K562 (cell line): ENCODE measurements at regions not wholly inside any gene's neighbourhood (a gene's known extent, or its start where the extent isn't known, plus 50 kb on each side); places are given as distances from the start of the nearest gene placed in this dataset.

Source experiments
- CEBPG ChIP-seq, 3 experiments: fragments of 200-800 bp in 1 of 3; sonication (Bioruptor generic) in 1 of 3; sonication (generic) in 1 of 3; formaldehyde crosslinking in 1 of 3; IDR thresholded peaks in 2 of 3; conservative IDR thresholded peaks in 1 of 3; 2 replicates each; pipeline versions ENCODE4 v1.6.1 to v1.8.0; 2016 to 2022; ENCODE audit warnings: missing compliant biosample characterization in 2 of 3, missing genetic modification characterization in 2 of 3, mild to moderate bottlenecking in 1 of 3, missing genetic modification reagents in 1 of 3
- JUNB ChIP-seq: fragments of 450-650 bp; formaldehyde crosslinking; conservative IDR thresholded peaks from 2 replicates; pipeline ENCODE4 v1.4.0; 2020; ENCODE audit warnings: mild to moderate bottlenecking
- JUND ChIP-seq, 2 experiments: IDR thresholded peaks; 2 replicates in 1 of 2; 3 replicates in 1 of 2; pipeline ENCODE4 v1.6.1; 2011; ENCODE audit warnings: borderline replicate concordance in 2 of 2, low read depth in 2 of 2, low read length in 2 of 2, improper control_type of control experiment in 1 of 2, missing biosample characterization in 1 of 2, missing genetic modification characterization in 1 of 2, missing genetic modification reagents in 1 of 2
- MAZ ChIP-seq, 2 experiments: fragments of 450-650 bp in 1 of 2; sonication (generic) in 1 of 2; formaldehyde crosslinking; IDR thresholded peaks in 1 of 2; conservative IDR thresholded peaks in 1 of 2; 2 replicates each; pipeline versions ENCODE4 v1.4.0 to v1.5.0; 2020; ENCODE audit warnings: mild to moderate bottlenecking in 1 of 2, missing genetic modification reagents in 1 of 2
- MYC ChIP-seq, 2 experiments: fragments of 250-450 bp in 1 of 2; sonication (Bioruptor Pico) in 1 of 2; IDR thresholded peaks; 2 replicates each; pipeline versions ENCODE4 v1.5.1 to v1.6.1; 2012 to 2021; ENCODE audit warnings: low read depth in 2 of 2, borderline replicate concordance in 1 of 2, improper control_type of control experiment in 1 of 2, low read length in 1 of 2, mild to moderate bottlenecking in 1 of 2, moderate library complexity in 1 of 2
- NCOA2 ChIP-seq, 2 experiments: fragments of 450-650 bp; IDR thresholded peaks; 2 replicates each; pipeline ENCODE4 v1.6.1; 2018; ENCODE audit warnings: mild to moderate bottlenecking in 2 of 2, moderate library complexity in 1 of 2; ENCODE audit not compliant: partially characterized antibody in 2 of 2
- POLR2AphosphoS5 ChIP-seq: IDR thresholded peaks from 2 replicates; pipeline ENCODE4 v1.6.1; 2011; ENCODE audit warnings: mild to moderate bottlenecking, low read depth, low read length, moderate library complexity; ENCODE audit not compliant: control insufficient read depth, insufficient read depth
- SREBF1 ChIP-seq: fragments of 150-350 bp; IDR thresholded peaks from 2 replicates; pipeline ENCODE4 v1.6.1; 2014; ENCODE audit warnings: antibody characterized with exemption, low read depth, low read length, borderline replicate concordance
- ZNF124 ChIP-seq: sonication (generic); formaldehyde crosslinking; IDR thresholded peaks from 2 replicates; pipeline ENCODE4 v1.8.1; 2022; ENCODE audit warnings: missing genetic modification reagents
- ZNF76 ChIP-seq: fragments of 250-450 bp; sonication (Bioruptor Pico); IDR thresholded peaks from 2 replicates; pipeline ENCODE4 v1.4.0; 2020; ENCODE audit warnings: mild to moderate bottlenecking, moderate library complexity, borderline replicate concordance
- TF ChIP-seq, protein P1 (sequence below): sonication (generic); formaldehyde crosslinking; IDR thresholded peaks from 2 replicates; pipeline ENCODE4 v1.8.0; 2022; ENCODE audit warnings: mild to moderate bottlenecking, missing genetic modification reagents, borderline replicate concordance
- TF ChIP-seq, protein P2 (sequence below): sonication (generic); formaldehyde crosslinking; IDR thresholded peaks from 2 replicates; pipeline ENCODE4 v1.9.0; 2022; ENCODE audit warnings: mild to moderate bottlenecking, missing genetic modification reagents
- TF ChIP-seq, protein P3 (sequence below), 3 experiments: IDR thresholded peaks in 2 of 3; conservative IDR thresholded peaks in 1 of 3; 2 replicates each; pipeline ENCODE4 v1.5.1; 2011 to 2012; ENCODE audit warnings: low read length in 3 of 3, mild to moderate bottlenecking in 3 of 3, control low read depth in 2 of 3, improper control_type of control experiment in 1 of 3, inconsistent platforms in 1 of 3, low read depth in 1 of 3, mixed read lengths in 1 of 3, moderate library complexity in 1 of 3; ENCODE audit not compliant: insufficient read depth in 2 of 3

DNA sequence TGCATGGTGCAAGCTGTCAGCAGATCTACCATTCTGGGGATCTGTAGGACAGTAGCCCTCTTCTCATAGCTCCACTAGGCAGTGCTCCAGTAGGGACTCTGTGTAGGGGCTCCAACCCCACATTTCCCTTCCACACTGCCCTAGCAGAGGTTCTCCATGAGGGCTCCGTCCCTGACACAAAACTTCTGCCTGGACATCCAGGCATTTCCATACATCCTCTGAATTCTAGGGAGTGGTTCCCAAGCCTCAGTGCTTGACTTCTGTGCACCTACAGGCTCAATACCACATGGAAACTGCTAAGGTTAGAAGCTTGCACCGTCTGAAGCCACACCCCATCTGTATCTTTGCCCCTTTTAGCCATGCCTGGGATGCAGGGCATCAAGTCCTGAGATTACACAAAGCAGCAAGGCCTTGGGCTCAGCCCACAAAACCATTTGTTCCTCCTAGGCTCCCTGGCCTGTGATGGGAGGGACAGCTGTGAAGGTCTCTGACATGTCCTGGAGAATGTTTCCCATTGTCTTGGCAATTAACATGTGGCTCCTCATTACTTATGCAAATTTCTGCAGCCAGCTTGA is 117.0 kb upstream of the NFIA start:
- TF ChIP-seq, protein P1, sequence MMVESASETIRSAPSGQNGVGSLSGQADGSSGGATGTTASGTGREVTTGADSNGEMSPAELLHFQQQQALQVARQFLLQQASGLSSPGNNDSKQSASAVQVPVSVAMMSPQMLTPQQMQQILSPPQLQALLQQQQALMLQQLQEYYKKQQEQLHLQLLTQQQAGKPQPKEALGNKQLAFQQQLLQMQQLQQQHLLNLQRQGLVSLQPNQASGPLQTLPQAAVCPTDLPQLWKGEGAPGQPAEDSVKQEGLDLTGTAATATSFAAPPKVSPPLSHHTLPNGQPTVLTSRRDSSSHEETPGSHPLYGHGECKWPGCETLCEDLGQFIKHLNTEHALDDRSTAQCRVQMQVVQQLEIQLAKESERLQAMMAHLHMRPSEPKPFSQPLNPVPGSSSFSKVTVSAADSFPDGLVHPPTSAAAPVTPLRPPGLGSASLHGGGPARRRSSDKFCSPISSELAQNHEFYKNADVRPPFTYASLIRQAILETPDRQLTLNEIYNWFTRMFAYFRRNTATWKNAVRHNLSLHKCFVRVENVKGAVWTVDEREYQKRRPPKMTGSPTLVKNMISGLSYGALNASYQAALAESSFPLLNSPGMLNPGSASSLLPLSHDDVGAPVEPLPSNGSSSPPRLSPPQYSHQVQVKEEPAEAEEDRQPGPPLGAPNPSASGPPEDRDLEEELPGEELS (CRISPR knock-in tag): no peak
- no peak for TF ChIP-seq JUND (IDR thresholded peaks at IDR 0.05; ENCODE audit: borderline replicate concordance, low read depth, low read length)
- no peak for TF ChIP-seq JUND (tag; IDR thresholded peaks at IDR 0.05; ENCODE audit: borderline replicate concordance, low read depth, low read length)
- no peak for TF ChIP-seq NCOA2 (IDR thresholded peaks at IDR 0.05; ENCODE audit: partially characterized antibody in 2 of 2)
- TF ChIP-seq POLR2AphosphoS5: no peak
- no peak for TF ChIP-seq ZNF76 (CRISPR knock-in tag)
- TF ChIP-seq MAZ (CRISPR knock-in tag; conservative IDR thresholded peaks at IDR 0.05 in 1 of 2, IDR thresholded peaks at IDR 0.05 in 1 of 2): no peak
- TF ChIP-seq, protein P2, sequence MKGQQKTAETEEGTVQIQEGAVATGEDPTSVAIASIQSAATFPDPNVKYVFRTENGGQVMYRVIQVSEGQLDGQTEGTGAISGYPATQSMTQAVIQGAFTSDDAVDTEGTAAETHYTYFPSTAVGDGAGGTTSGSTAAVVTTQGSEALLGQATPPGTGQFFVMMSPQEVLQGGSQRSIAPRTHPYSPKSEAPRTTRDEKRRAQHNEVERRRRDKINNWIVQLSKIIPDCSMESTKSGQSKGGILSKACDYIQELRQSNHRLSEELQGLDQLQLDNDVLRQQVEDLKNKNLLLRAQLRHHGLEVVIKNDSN: no peak
- no peak for TF ChIP-seq ZNF124 (CRISPR knock-in tag)
- no peak for TF ChIP-seq CEBPG (CRISPR knock-in tag; IDR thresholded peaks at IDR 0.05)
- no peak for TF ChIP-seq CEBPG (tag; conservative IDR thresholded peaks at IDR 0.05 in 1 of 2, IDR thresholded peaks at IDR 0.05 in 1 of 2)
- no peak for TF ChIP-seq MYC (IDR thresholded peaks at IDR 0.05; ENCODE audit: low read depth, low read length)
- no peak for TF ChIP-seq MYC (CRISPR knock-in tag; IDR thresholded peaks at IDR 0.05; ENCODE audit: borderline replicate concordance, low read depth)
- no peak for TF ChIP-seq JUNB (CRISPR knock-in tag)
- TF ChIP-seq SREBF1: no peak
- TF ChIP-seq, protein P3, sequence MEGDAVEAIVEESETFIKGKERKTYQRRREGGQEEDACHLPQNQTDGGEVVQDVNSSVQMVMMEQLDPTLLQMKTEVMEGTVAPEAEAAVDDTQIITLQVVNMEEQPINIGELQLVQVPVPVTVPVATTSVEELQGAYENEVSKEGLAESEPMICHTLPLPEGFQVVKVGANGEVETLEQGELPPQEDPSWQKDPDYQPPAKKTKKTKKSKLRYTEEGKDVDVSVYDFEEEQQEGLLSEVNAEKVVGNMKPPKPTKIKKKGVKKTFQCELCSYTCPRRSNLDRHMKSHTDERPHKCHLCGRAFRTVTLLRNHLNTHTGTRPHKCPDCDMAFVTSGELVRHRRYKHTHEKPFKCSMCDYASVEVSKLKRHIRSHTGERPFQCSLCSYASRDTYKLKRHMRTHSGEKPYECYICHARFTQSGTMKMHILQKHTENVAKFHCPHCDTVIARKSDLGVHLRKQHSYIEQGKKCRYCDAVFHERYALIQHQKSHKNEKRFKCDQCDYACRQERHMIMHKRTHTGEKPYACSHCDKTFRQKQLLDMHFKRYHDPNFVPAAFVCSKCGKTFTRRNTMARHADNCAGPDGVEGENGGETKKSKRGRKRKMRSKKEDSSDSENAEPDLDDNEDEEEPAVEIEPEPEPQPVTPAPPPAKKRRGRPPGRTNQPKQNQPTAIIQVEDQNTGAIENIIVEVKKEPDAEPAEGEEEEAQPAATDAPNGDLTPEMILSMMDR (IDR thresholded peaks at IDR 0.05 in 2 of 3, conservative IDR thresholded peaks at IDR 0.05 in 1 of 3; ENCODE audit: insufficient read depth in 2 of 3, low read depth in 1 of 3, low read length in 3 of 3): no peak
